Thymus (tissue), 11 donors: ENCODE measurements at regions not wholly inside any gene's neighbourhood (a gene's known extent, or its start where the extent isn't known, plus 50 kb on each side); places are given as distances from the start of the nearest gene placed in this dataset.

Experiments used
- DNase-seq, 9 donors: peaks; one replicate each; pipeline ENCODE4 v3.0.0-alpha.2; 2013; ENCODE audit warnings: low spot score in 9 of 9, low read depth in 6 of 9, missing footprints in 1 of 9
- H3K27ac ChIP-seq, 2 donors: one replicate each; pipeline ENCODE4 v1.5.1; 2013; ENCODE audit warnings: control low read depth in 1 of 2, low read depth in 1 of 2, low read length in 1 of 2, mild to moderate bottlenecking in 1 of 2, moderate library complexity in 1 of 2
- H3K27me3 ChIP-seq, 2 donors: one replicate each; pipeline ENCODE4 v1.5.1; 2013; ENCODE audit warnings: low read length in 1 of 2; ENCODE audit not compliant: control insufficient read depth in 2 of 2, insufficient read depth in 1 of 2
- H3K36me3 ChIP-seq, 2 donors: one replicate each; pipeline ENCODE4 v1.5.1; 2013; ENCODE audit warnings: low read length in 1 of 2, mild to moderate bottlenecking in 1 of 2, moderate library complexity in 1 of 2; ENCODE audit not compliant: control insufficient read depth in 2 of 2, insufficient read depth in 2 of 2
- H3K4me1 ChIP-seq, 2 donors: one replicate each; pipeline ENCODE4 v1.5.1; 2013; ENCODE audit warnings: low read length in 2 of 2; ENCODE audit not compliant: control insufficient read depth in 2 of 2, insufficient read depth in 2 of 2
- H3K4me3 ChIP-seq, 2 donors: one replicate each; pipeline ENCODE4 v1.5.1; 2013; ENCODE audit warnings: low read length in 2 of 2, control low read depth in 1 of 2, mild to moderate bottlenecking in 1 of 2
- H3K9me3 ChIP-seq, 2 donors: one replicate each; pipeline ENCODE4 v1.5.1; 2013; ENCODE audit warnings: low read length in 1 of 2, mild to moderate bottlenecking in 1 of 2; ENCODE audit not compliant: control insufficient read depth in 2 of 2, insufficient read depth in 1 of 2
- WGBS: extraction: QIAGEN DNeasy Blood & Tissue Kit; methylation state at CpG from one replicate; pipeline ENCODE4 v1.1.7; 2013; 5-methylcytosine and 5-hydroxymethylcytosine counted together
- donor health status: healthy.

GRCh38 chr7:84277628-84278224 lies 83.1 kb upstream of the SEMA3A start:
- no peak overlapping the region for H3K4me3 ChIP-seq
- no peaks in the 10 kb centered on the region for H3K4me1 ChIP-seq
- no peak for DNase-seq
- no peaks in the 10 kb centered on the region for H3K9me3 ChIP-seq
- 86% methylated on average over 2 of the region's 2 CpGs for WGBS
- H3K27me3 ChIP-seq, result no peaks in the 10 kb centered on the region
- H3K36me3 ChIP-seq, result no peaks in the 10 kb centered on the region
- no peak overlapping the region for H3K27ac ChIP-seq

- WGBS, result 91% methylated on average over 3 of the region's 3 CpGs
- Histone ChIP-seq H3K27me3 (no peaks in the 10 kb centered on the region), H3K4me3 (no peak overlapping the region), H3K36me3 (no peaks in the 10 kb centered on the region), H3K27ac (no peak overlapping the region), H3K9me3 (no peaks in the 10 kb centered on the region), H3K4me1 (no peaks in the 10 kb centered on the region)
- DNase-seq, result no peak
Measured at GRCh38 chr7:84274029-84274638, 79.5 kb upstream of the SEMA3A start.

GRCh38 chr7:84271543-84271942 lies 77.0 kb upstream of the SEMA3A start:
- Histone ChIP-seq H3K4me1 (no peaks in the 10 kb centered on the region), H3K27ac (no peak overlapping the region), H3K27me3 (no peaks in the 10 kb centered on the region), H3K9me3 (no peaks in the 10 kb centered on the region), H3K36me3 (no peaks in the 10 kb centered on the region), H3K4me3 (no peak overlapping the region)
- WGBS, result 88% methylated on average over 1 of the region's 1 CpG
- no peak for DNase-seq

GRCh38 chr7:84264396-84264795 lies 69.8 kb upstream of the SEMA3A start:
- WGBS, result 90% methylated on average over 2 of the region's 2 CpGs
- Histone ChIP-seq H3K4me3 (no peak overlapping the region), H3K36me3 (no peaks in the 10 kb centered on the region), H3K27ac (no peak overlapping the region), H3K27me3 (no peaks in the 10 kb centered on the region), H3K4me1 (no peaks in the 10 kb centered on the region), H3K9me3 (no peaks in the 10 kb centered on the region)
- no peak for DNase-seq

GRCh38 chr7:84263106-84263505 lies 68.5 kb upstream of the SEMA3A start:
- DNase-seq, result no peak
- no peak overlapping the region for H3K4me3 ChIP-seq
- no peaks in the 10 kb centered on the region for H3K9me3 ChIP-seq
- H3K27ac ChIP-seq, result no peak overlapping the region
- 98% methylated on average over 2 of the region's 2 CpGs for WGBS
- H3K4me1 ChIP-seq, result no peaks in the 10 kb centered on the region
- no peaks in the 10 kb centered on the region for H3K36me3 ChIP-seq
- no peaks in the 10 kb centered on the region for H3K27me3 ChIP-seq

GRCh38 chr7:84261509-84261908 lies 66.9 kb upstream of the SEMA3A start:
- Histone ChIP-seq H3K4me1 (no peaks in the 10 kb centered on the region), H3K27ac (no peak overlapping the region), H3K27me3 (no peaks in the 10 kb centered on the region), H3K36me3 (no peaks in the 10 kb centered on the region), H3K9me3 (no peaks in the 10 kb centered on the region), H3K4me3 (no peak overlapping the region)
- no peak for DNase-seq
- 91% methylated on average over 4 of the region's 4 CpGs for WGBS

GRCh38 chr7:84258628-84259027 lies 64.0 kb upstream of the SEMA3A start:
- Histone ChIP-seq H3K4me1 (no peaks in the 10 kb centered on the region), H3K27me3 (no peaks in the 10 kb centered on the region), H3K27ac (no peak overlapping the region), H3K9me3 (no peaks in the 10 kb centered on the region), H3K36me3 (no peaks in the 10 kb centered on the region), H3K4me3 (no peak overlapping the region)
- DNase-seq, result no peak

- no peaks in the 10 kb centered on the region for H3K4me1 ChIP-seq
- no peak overlapping the region for H3K4me3 ChIP-seq
- H3K9me3 ChIP-seq, result no peaks in the 10 kb centered on the region
- WGBS, result 33% methylated on average over 2 of the region's 2 CpGs
- no peak for DNase-seq
- no peaks in the 10 kb centered on the region for H3K27me3 ChIP-seq
- H3K27ac ChIP-seq, result no peak overlapping the region
- H3K36me3 ChIP-seq, result no peaks in the 10 kb centered on the region
Measured at GRCh38 chr7:84256571-84256971, 62.0 kb upstream of the SEMA3A start.

- Histone ChIP-seq H3K9me3 (no peaks in the 10 kb centered on the region), H3K36me3 (no peaks in the 10 kb centered on the region), H3K4me1 (no peaks in the 10 kb centered on the region), H3K4me3 (no peak overlapping the region), H3K27me3 (no peaks in the 10 kb centered on the region), H3K27ac (no peak overlapping the region)
- no peak for DNase-seq
- WGBS, result 74% methylated on average over 3 of the region's 3 CpGs
Measured at GRCh38 chr7:84251277-84251781, 56.7 kb upstream of the SEMA3A start.
